Body of pancreas (tissue), 4 donors: ENCODE measurements at regions not wholly inside any gene's neighbourhood (a gene's known extent, or its start where the extent isn't known, plus 50 kb on each side); places are given as distances from the start of the nearest gene placed in this dataset.

Experiments used
- ATAC-seq: fragments of 150-250 bp; one replicate; pipeline ENCODE4 v1.9.1; 2016
- DNase-seq, 4 donors: peaks; one replicate each; pipeline ENCODE4 v3.0.0-alpha.2; 2019
- H3K27ac ChIP-seq, 4 donors: fragments of 200-600 bp; sonication (generic); 1 replicate in 3 of 4; 2 replicates in 1 of 4; pipeline versions ENCODE4 v1.5.1 to v1.6.1; 2016 to 2019; ENCODE audit warnings: mild to moderate bottlenecking in 1 of 4, mixed read lengths in 1 of 4, moderate library complexity in 1 of 4
- H3K27me3 ChIP-seq, 2 donors: fragments of 200-600 bp; sonication (generic); one replicate each; pipeline ENCODE4 v1.6.0; 2016; ENCODE audit warnings: mild to moderate bottlenecking in 1 of 2
- H3K36me3 ChIP-seq, 2 donors: fragments of 200-600 bp; sonication (generic); replicated peaks in 1 of 2; 2 replicates each; pipeline ENCODE4 v1.5.1; 2016; ENCODE audit warnings: low read depth in 2 of 2; ENCODE audit not compliant: insufficient read depth in 1 of 2
- H3K4me1 ChIP-seq: fragments of 200-600 bp; sonication (generic); one replicate; pipeline ENCODE4 v1.6.0; 2016
- H3K4me3 ChIP-seq, 2 donors: fragments of 200-600 bp; sonication (generic); 1 replicate in 1 of 2; 2 replicates in 1 of 2; pipeline ENCODE4 v1.5.1; 2016 to 2019
- H3K9me3 ChIP-seq, 3 donors: fragments of 200-600 bp; sonication (generic); 1 replicate in 2 of 3; 2 replicates in 1 of 3; pipeline ENCODE4 v1.5.1; 2016
- POLR2A ChIP-seq, 3 donors: fragments of 450-650 bp; IDR thresholded peaks; one replicate each; pipeline ENCODE4 v1.6.1; 2016; ENCODE audit warnings: antibody characterized with exemption in 3 of 3, mild to moderate bottlenecking in 2 of 3
- WGBS, 2 donors: methylation state at CpG; one replicate each; pipeline ENCODE4 v1.1.5; 2017; 5-methylcytosine and 5-hydroxymethylcytosine counted together
- intact Hi-C: fragments of 100-400 bp; cut with DNase I; formaldehyde crosslinking; loops from one replicate; pipeline ENCODE4 v1.15.1; 2023
- TF ChIP-seq, protein P1 (sequence below), 7 experiments: fragments of 450-650 bp in 4 of 7; fragments of 200-600 bp in 3 of 7; sonication (generic) in 3 of 7; IDR thresholded peaks; one replicate each; pipeline ENCODE4 v1.5.1; 2016 to 2019; ENCODE audit warnings: antibody characterized with exemption in 7 of 7

DNA sequence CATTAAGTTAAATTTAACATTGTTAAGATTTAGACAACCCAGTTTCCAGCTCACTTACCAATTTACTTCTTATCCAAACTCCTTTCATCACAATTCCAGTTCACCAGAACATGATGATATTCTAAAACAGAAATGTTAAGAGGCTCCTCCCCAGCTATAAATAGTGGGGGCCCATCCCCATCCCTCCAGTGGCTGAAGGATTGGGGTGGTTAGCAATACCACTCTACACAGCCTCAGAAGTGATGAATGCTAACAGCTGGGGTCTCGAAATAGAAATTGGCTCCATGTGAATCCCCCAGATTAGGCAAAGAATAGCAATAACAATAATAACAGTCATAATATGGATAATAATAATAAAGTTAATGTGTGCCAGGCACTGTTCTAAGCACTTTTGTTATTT is 97.9 kb upstream of the NCAM1 start:
- H3K27ac ChIP-seq, result no peak overlapping the region
- WGBS, 2 donors, result 40 to 52% methylated on average over 1 of the region's 1 CpG
- H3K9me3 ChIP-seq, result peaks cover 0 to 4% (median 0%) of the 10 kb centered on the region in 3 donors
- H3K27me3 ChIP-seq, result no peaks in the 10 kb centered on the region
- no peak for ATAC-seq
- intact Hi-C loops, result no loop called here
- TF ChIP-seq POLR2A (IDR thresholded peaks at IDR 0.05), result no peak
- TF ChIP-seq, protein P1, sequence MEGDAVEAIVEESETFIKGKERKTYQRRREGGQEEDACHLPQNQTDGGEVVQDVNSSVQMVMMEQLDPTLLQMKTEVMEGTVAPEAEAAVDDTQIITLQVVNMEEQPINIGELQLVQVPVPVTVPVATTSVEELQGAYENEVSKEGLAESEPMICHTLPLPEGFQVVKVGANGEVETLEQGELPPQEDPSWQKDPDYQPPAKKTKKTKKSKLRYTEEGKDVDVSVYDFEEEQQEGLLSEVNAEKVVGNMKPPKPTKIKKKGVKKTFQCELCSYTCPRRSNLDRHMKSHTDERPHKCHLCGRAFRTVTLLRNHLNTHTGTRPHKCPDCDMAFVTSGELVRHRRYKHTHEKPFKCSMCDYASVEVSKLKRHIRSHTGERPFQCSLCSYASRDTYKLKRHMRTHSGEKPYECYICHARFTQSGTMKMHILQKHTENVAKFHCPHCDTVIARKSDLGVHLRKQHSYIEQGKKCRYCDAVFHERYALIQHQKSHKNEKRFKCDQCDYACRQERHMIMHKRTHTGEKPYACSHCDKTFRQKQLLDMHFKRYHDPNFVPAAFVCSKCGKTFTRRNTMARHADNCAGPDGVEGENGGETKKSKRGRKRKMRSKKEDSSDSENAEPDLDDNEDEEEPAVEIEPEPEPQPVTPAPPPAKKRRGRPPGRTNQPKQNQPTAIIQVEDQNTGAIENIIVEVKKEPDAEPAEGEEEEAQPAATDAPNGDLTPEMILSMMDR (IDR thresholded peaks at IDR 0.05), result no peak
- H3K36me3 ChIP-seq, result no peaks in the 10 kb centered on the region
- H3K4me1 ChIP-seq, result no peaks in the 10 kb centered on the region
- no peak overlapping the region for H3K4me3 ChIP-seq
- DNase-seq, result no peak

DNA sequence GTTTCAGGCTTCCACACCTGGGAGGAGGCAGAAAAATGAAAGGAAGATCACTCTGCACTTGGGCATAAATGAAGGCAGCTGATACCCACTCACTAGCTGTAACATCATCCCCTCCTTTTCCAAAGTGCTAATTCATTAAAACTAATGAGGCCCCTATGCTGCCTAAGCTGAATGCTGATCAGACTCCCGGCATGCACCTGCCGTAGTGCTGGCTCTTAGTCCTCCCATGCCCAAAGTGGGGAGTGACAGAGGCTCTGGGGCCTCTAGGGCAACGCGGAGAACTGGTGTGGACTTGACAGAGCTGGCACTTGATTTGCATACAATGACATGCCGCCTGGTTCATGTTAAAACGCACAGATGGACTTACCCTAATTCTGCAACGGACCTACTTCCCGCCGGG is 96.5 kb upstream of the NCAM1 start:
- no peak for TF ChIP-seq POLR2A (IDR thresholded peaks at IDR 0.05)
- H3K27me3 ChIP-seq, result no peaks in the 10 kb centered on the region
- DNase-seq (no peak), ATAC-seq (no peak)
- H3K4me3 ChIP-seq, result no peak overlapping the region
- H3K36me3 ChIP-seq, result no peaks in the 10 kb centered on the region
- 77 to 82% methylated on average over 7 to 9 of the region's 9 CpGs for WGBS, 2 donors
- H3K27ac ChIP-seq, result no peak overlapping the region
- H3K4me1 ChIP-seq, result no peaks in the 10 kb centered on the region
- intact Hi-C loops, result no loop called here
- peaks cover 0 to 4% (median 0%) of the 10 kb centered on the region in 3 donors for H3K9me3 ChIP-seq

DNA sequence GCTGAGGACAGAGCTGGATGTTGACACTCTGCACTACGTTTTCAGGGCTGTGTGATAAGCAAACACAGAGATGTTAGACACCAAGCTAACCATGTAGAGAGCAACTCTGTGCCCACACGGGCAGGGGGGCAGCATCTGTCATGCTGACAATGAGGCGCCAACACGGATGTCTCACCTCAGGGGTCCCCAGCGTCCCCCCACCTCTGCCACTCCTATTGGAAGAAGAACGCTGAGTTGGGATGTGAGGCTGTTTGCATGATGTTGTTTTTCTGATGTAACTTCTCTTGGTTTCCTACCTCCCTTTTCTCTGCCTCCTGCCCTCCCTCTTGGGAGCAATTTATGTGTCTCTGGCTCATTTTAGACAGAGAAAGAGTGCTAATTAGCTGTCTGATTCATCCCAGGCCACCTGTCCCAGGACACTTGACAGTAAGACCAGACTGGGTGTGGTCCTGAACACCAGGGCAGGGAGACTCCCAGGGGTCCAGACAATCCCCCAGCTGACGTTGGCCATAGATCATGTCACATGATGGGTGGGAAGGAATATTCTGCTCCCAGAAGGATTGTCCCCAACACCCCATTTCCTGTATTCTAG is 89.2 kb upstream of the NCAM1 start:
- ATAC-seq (no peak), DNase-seq (no peak)
- Histone ChIP-seq H3K27me3 (no peaks in the 10 kb centered on the region), H3K4me1 (no peaks in the 10 kb centered on the region), H3K9me3 (no peaks in the 10 kb centered on the region), H3K4me3 (no peak overlapping the region), H3K27ac (no peak overlapping the region), H3K36me3 (no peaks in the 10 kb centered on the region)
- TF ChIP-seq, protein P1 (IDR thresholded peaks at IDR 0.05), result no peak
- TF ChIP-seq POLR2A (IDR thresholded peaks at IDR 0.05), result no peak
- intact Hi-C loops, result no loop called here
- WGBS, 2 donors, result 14 to 30% methylated on average over 5 to 7 of the region's 7 CpGs

DNA sequence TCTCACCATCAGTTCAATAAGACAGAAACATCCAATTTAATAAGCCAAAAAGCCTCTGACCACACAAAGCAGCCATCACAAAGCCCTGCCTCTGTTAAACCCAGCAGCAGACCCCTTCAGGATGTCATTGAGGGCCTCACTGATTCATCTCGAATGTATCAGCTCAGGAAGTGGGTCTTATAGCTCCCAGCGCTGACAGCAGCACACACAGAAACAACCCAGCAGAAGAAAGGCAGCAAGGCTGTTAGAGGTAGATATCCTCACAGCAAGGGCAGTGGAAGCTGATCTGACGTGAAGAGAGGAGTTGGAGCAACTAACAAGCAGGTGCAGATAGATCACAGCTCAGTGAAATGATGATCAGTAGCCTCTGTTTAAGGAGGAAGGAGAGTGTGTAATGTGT is 86.2 kb upstream of the NCAM1 start:
- H3K27ac ChIP-seq, result no peak overlapping the region
- H3K4me1 ChIP-seq, result no peaks in the 10 kb centered on the region
- DNase-seq, result no peak
- ATAC-seq, result no peak
- intact Hi-C loops, result no loop called here
- H3K9me3 ChIP-seq, result no peaks in the 10 kb centered on the region
- 43 to 53% methylated on average over 3 of the region's 3 CpGs for WGBS, 2 donors
- H3K27me3 ChIP-seq, result no peaks in the 10 kb centered on the region
- no peak overlapping the region for H3K4me3 ChIP-seq
- TF ChIP-seq, protein P1 (IDR thresholded peaks at IDR 0.05), result no peak
- no peak for TF ChIP-seq POLR2A (IDR thresholded peaks at IDR 0.05)
- H3K36me3 ChIP-seq, result no peaks in the 10 kb centered on the region

DNA sequence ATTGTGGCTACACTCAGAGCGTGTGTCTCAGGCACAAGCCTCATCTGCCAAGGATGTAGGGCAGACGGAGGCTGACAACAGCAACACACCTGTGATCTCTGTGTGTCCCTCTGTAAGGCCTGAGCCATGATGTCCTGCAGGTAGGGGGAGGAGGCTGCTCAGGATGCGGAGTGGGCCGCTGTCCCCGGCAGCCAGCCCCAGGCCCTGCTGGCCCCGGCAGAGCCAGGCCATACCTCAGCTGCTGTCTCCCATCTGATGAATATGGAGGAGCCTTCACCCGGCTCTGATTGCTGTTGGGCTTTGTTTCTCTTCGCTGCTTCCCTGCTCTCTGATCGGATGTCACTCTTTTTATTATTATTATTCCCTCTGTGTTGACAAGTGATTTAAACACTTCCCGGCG is 83.6 kb upstream of the NCAM1 start:
- Histone ChIP-seq H3K36me3 (no peaks in the 10 kb centered on the region), H3K9me3 (no peaks in the 10 kb centered on the region), H3K4me3 (no peak overlapping the region), H3K4me1 (peaks cover 8% of the 10 kb centered on the region), H3K27me3 (no peaks in the 10 kb centered on the region), H3K27ac (no peak overlapping the region)
- WGBS, 2 donors, result 46 to 53% methylated on average over 11 of the region's 11 CpGs
- ATAC-seq (no peak), DNase-seq (no peak)
- intact Hi-C loops, result no loop called here
- no peak for TF ChIP-seq POLR2A (IDR thresholded peaks at IDR 0.05)
- TF ChIP-seq, protein P1 (IDR thresholded peaks at IDR 0.05), result no peak
